H1 (cell line): ENCODE measurements at regions not wholly inside any gene's neighbourhood (a gene's known extent, or its start where the extent isn't known, plus 50 kb on each side); places are given as distances from the start of the nearest gene placed in this dataset.

Experiments
- CTCF ChIA-PET: fragments of 300-600 bp; sonication (Branson Sonifier 250); formaldehyde crosslinking; loops from one replicate; lab custom pipeline; 2021; ENCODE audit not compliant: partially characterized antibody; lab: Charles Lee
- POLR2A ChIA-PET: fragments of 300-600 bp; sonication (Branson Sonifier 250); formaldehyde crosslinking; loops from one replicate; lab custom pipeline; 2021; ENCODE audit warnings: inconsistent platforms; ENCODE audit not compliant: partially characterized antibody; lab: Charles Lee
- DNase-seq, 2 experiments: peaks; one replicate each; pipeline versions ENCODE4 v3.0.0 to v3.0.0-alpha.2; 2010 to 2022; ENCODE audit warnings: low spot score in 2 of 2, low read depth in 1 of 2, mixed read lengths in 1 of 2
- FAIRE-seq: peaks from 2 replicates; lab custom pipeline; 2011; peaks lifted over from hg19 to GRCh38; lab: Jason Lieb, UNC
- H2AFZ ChIP-seq: 2 replicates; pipeline ENCODE4 v1.8.1; 2012; ENCODE audit warnings: low read length, inconsistent platforms
- H2AK5ac ChIP-seq: 2 replicates; pipeline ENCODE4 v1.6.1; 2013; ENCODE audit warnings: low read depth, low read length
- H2BK120ac ChIP-seq: replicated peaks from 2 replicates; pipeline ENCODE3; 2013; ENCODE audit warnings: low read depth, low read length, inconsistent platforms
- H2BK12ac ChIP-seq: 2 replicates; pipeline ENCODE4 v1.6.1; 2013; ENCODE audit warnings: low read depth, low read length
- H2BK15ac ChIP-seq: 2 replicates; pipeline ENCODE4 v1.6.1; 2013; ENCODE audit warnings: low read length
- H2BK20ac ChIP-seq: 2 replicates; pipeline ENCODE4 v1.6.1; 2013; ENCODE audit warnings: low read length
- H2BK5ac ChIP-seq: 2 replicates; pipeline ENCODE4 v1.6.1; 2013; ENCODE audit warnings: low read depth, low read length
- H3K14ac ChIP-seq: 2 replicates; pipeline ENCODE4 v1.6.1; 2013; ENCODE audit warnings: inconsistent platforms; ENCODE audit not compliant: insufficient read length
- H3K18ac ChIP-seq: 2 replicates; pipeline ENCODE4 v1.6.1; 2013; ENCODE audit warnings: low read length; ENCODE audit errors: extremely low read depth
- H3K23ac ChIP-seq: 2 replicates; pipeline ENCODE4 v1.6.1; 2013; ENCODE audit warnings: inconsistent platforms; ENCODE audit not compliant: insufficient read length
- H3K23me2 ChIP-seq: 2 replicates; pipeline ENCODE4 v1.6.1; 2013; ENCODE audit warnings: low read depth, low read length
- H3K27ac ChIP-seq: 2 replicates; pipeline ENCODE4 v1.6.1; 2011; ENCODE audit warnings: low read depth, low read length, inconsistent platforms
- H3K27me3 ChIP-seq, 4 experiments: replicated peaks in 1 of 4; 1 replicate in 1 of 4; 2 replicates in 3 of 4; pipeline versions ENCODE4 v1.6.1 to v1.8.1; 2011 to 2013; ENCODE audit warnings: low read length in 3 of 4, mild to moderate bottlenecking in 3 of 4, inconsistent platforms in 2 of 4, mixed read lengths in 2 of 4, moderate library complexity in 1 of 4; ENCODE audit not compliant: control insufficient read depth in 3 of 4, insufficient read depth in 3 of 4; ENCODE audit errors: extremely low read depth in 1 of 4
- H3K36me3 ChIP-seq, 4 experiments: 2 replicates each; pipeline versions ENCODE4 v1.6.1 to v1.8.1; 2011 to 2013; ENCODE audit warnings: mild to moderate bottlenecking in 4 of 4, low read length in 3 of 4, moderate library complexity in 2 of 4, control low read depth in 1 of 4, inconsistent platforms in 1 of 4; ENCODE audit not compliant: insufficient read depth in 4 of 4, control insufficient read depth in 2 of 4
- H3K4ac ChIP-seq: replicated peaks from 2 replicates; pipeline ENCODE3; 2013; ENCODE audit warnings: low read length, low read depth, mixed read lengths, inconsistent platforms; ENCODE audit not compliant: insufficient read length
- H3K4me1 ChIP-seq, 4 experiments: replicated peaks in 1 of 4; 1 replicate in 1 of 4; 2 replicates in 3 of 4; pipeline versions ENCODE4 v1.6.1 to v1.8.1; 2011 to 2013; ENCODE audit warnings: low read length in 3 of 4, inconsistent platforms in 2 of 4, mixed read lengths in 1 of 4; ENCODE audit not compliant: insufficient read depth in 4 of 4, control insufficient read depth in 3 of 4
- H3K4me2 ChIP-seq, 2 experiments: 2 replicates each; pipeline versions ENCODE4 v1.6.1 to v1.8.1; 2011 to 2013; ENCODE audit warnings: low read depth in 2 of 2, low read length in 2 of 2, control low read depth in 1 of 2, inconsistent platforms in 1 of 2, mild to moderate bottlenecking in 1 of 2; ENCODE audit not compliant: insufficient read depth in 1 of 2
- H3K4me3 ChIP-seq, 4 experiments: fragments of 200-600, 300-600 bp in 1 of 4; sonication (generic), shearing (Covaris generic), sonication (Bioruptor Twin) in 1 of 4; 2 replicates each; pipeline versions ENCODE4 v1.5.1 to v1.8.1; 2011 to 2016; ENCODE audit warnings: low read length in 4 of 4, low read depth in 3 of 4, control low read depth in 2 of 4, inconsistent platforms in 2 of 4, mild to moderate bottlenecking in 2 of 4, mixed read lengths in 1 of 4, moderate library complexity in 1 of 4; ENCODE audit not compliant: insufficient read depth in 2 of 4; ENCODE audit errors: extremely low read depth in 1 of 4
- H3K56ac ChIP-seq: replicated peaks from 2 replicates; pipeline ENCODE3; 2013; ENCODE audit warnings: low read depth, mild to moderate bottlenecking, mixed read lengths, low read length, inconsistent platforms; ENCODE audit not compliant: insufficient read length
- H3K79me1 ChIP-seq: 2 replicates; pipeline ENCODE4 v1.6.1; 2013; ENCODE audit warnings: low read depth, low read length, control low read depth
- H3K79me2 ChIP-seq, 2 experiments: 2 replicates each; pipeline versions ENCODE4 v1.6.1 to v1.8.1; 2012 to 2013; ENCODE audit warnings: low read length in 2 of 2, mild to moderate bottlenecking in 2 of 2, inconsistent platforms in 1 of 2; ENCODE audit not compliant: insufficient read depth in 2 of 2, control insufficient read depth in 1 of 2
- H3K9ac ChIP-seq, 4 experiments: replicated peaks in 1 of 4; 1 replicate in 1 of 4; 2 replicates in 3 of 4; pipeline versions ENCODE4 v1.6.1 to v1.8.1; 2011 to 2013; ENCODE audit warnings: low read depth in 3 of 4, low read length in 3 of 4, control low read depth in 2 of 4, mild to moderate bottlenecking in 2 of 4, moderate library complexity in 2 of 4, inconsistent platforms in 1 of 4; ENCODE audit errors: extremely low read depth in 1 of 4
- H3K9me3 ChIP-seq, 2 experiments: 2 replicates each; pipeline versions ENCODE4 v1.6.1 to v1.8.1; 2012 to 2013; ENCODE audit warnings: mild to moderate bottlenecking in 2 of 2, moderate library complexity in 2 of 2, control low read depth in 1 of 2, inconsistent platforms in 1 of 2, low read depth in 1 of 2, low read length in 1 of 2, mixed read lengths in 1 of 2; ENCODE audit not compliant: insufficient read depth in 2 of 2
- H4K20me1 ChIP-seq, 2 experiments: replicated peaks in 1 of 2; 2 replicates each; pipeline versions ENCODE3 to v1.8.1; 2011 to 2013; ENCODE audit warnings: inconsistent platforms in 2 of 2, low read length in 2 of 2, mild to moderate bottlenecking in 1 of 2; ENCODE audit not compliant: insufficient read depth in 2 of 2, control insufficient read depth in 1 of 2
- H4K5ac ChIP-seq: 2 replicates; pipeline ENCODE4 v1.6.1; 2013; ENCODE audit warnings: low read length, low read depth, mixed read lengths, inconsistent platforms; ENCODE audit not compliant: insufficient read length
- H4K8ac ChIP-seq: 2 replicates; pipeline ENCODE4 v1.8.0; 2013; ENCODE audit warnings: mild to moderate bottlenecking, moderate library complexity, low read length, inconsistent platforms; ENCODE audit not compliant: insufficient read depth; ENCODE audit errors: extremely low read depth
- H4K91ac ChIP-seq: replicated peaks from 2 replicates; pipeline ENCODE3; 2013; ENCODE audit warnings: low read length, mixed read lengths, inconsistent platforms; ENCODE audit not compliant: insufficient read length
- CBX8 ChIP-seq: fragments of 300-800, 300-1000 bp; sonication (generic); IDR thresholded peaks from 2 replicates; pipeline ENCODE4 v1.7.1; 2016; ENCODE audit warnings: low read depth, low read length, borderline replicate concordance
- NANOG ChIP-seq: IDR thresholded peaks from 2 replicates; pipeline ENCODE4 v1.6.1; 2011; ENCODE audit warnings: low read length, low read depth, mild to moderate bottlenecking, inconsistent platforms; ENCODE audit not compliant: insufficient read depth, poor library complexity, severe bottlenecking
- TEAD4 ChIP-seq: IDR thresholded peaks from 2 replicates; pipeline ENCODE4 v1.6.1; 2012; ENCODE audit warnings: low read depth, low read length, inconsistent platforms, mixed read lengths
- WGBS, 2 experiments: shearing (Covaris generic) in 1 of 2; methylation state at CpG; one replicate each; pipeline versions ENCODE4 v1.1.6 to v1.1.7; 2013 to 2015; ENCODE audit warnings: low lambda C conversion rate in 2 of 2, mixed read lengths in 2 of 2, inconsistent platforms in 1 of 2, low coverage in 1 of 2, missing lambda C conversion rate in 1 of 2; ENCODE audit not compliant: insufficient replicate concordance in 2 of 2, insufficient coverage in 1 of 2, insufficient read length in 1 of 2; ENCODE audit errors: extremely low coverage in 1 of 2, missing lambda C conversion rate in 1 of 2; 5-methylcytosine and 5-hydroxymethylcytosine counted together

GRCh38 chr7:10521306-10521705 lies 452.4 kb upstream of the PHF14 start:
- H3K23me2 ChIP-seq = no peaks in the 10 kb centered on the region
- H3K36me3 ChIP-seq = no peaks in the 10 kb centered on the region
- no peaks in the 10 kb centered on the region for H4K20me1 ChIP-seq
- no peak overlapping the region for H2BK120ac ChIP-seq
- no peak overlapping the region for H3K14ac ChIP-seq
- H3K18ac ChIP-seq = no peak overlapping the region
- H3K4me2 ChIP-seq = no peak overlapping the region
- H2AK5ac ChIP-seq = no peak overlapping the region
- FAIRE-seq (no peak), DNase-seq (no peak)
- TF ChIP-seq TEAD4 (no peak), NANOG (no peak), CBX8 (no peak)
- H3K23ac ChIP-seq = no peak overlapping the region
- no peaks in the 10 kb centered on the region for H3K27me3 ChIP-seq
- no peak overlapping the region for H2AFZ ChIP-seq
- H2BK5ac ChIP-seq = no peak overlapping the region
- no peak overlapping the region for H2BK20ac ChIP-seq
- WGBS, 2 experiments = 81% methylated on average over 2 of the region's 2 CpGs; no CpG with 5 or more reads in 1 of the 2 experiments
- H3K4ac ChIP-seq = no peak overlapping the region
- POLR2A ChIA-PET = no interaction called here
- H3K4me1 ChIP-seq = no peaks in the 10 kb centered on the region
- H3K27ac ChIP-seq = no peak overlapping the region
- no peak overlapping the region for H2BK15ac ChIP-seq
- no peak overlapping the region for H3K56ac ChIP-seq
- no peak overlapping the region for H3K4me3 ChIP-seq
- no peak overlapping the region for H4K8ac ChIP-seq
- no peak overlapping the region for H4K5ac ChIP-seq
- H3K79me1 ChIP-seq = no peaks in the 10 kb centered on the region
- no peaks in the 10 kb centered on the region for H3K79me2 ChIP-seq
- no peaks in the 10 kb centered on the region for H3K9me3 ChIP-seq
- no peak overlapping the region for H3K9ac ChIP-seq
- no peak overlapping the region for H2BK12ac ChIP-seq
- CTCF ChIA-PET = no interaction called here
- no peak overlapping the region for H4K91ac ChIP-seq
